ENCODE measurements at regions not wholly inside any gene's neighbourhood (a gene's known extent, or its start where the extent isn't known, plus 50 kb on each side); places are given as distances from the start of the nearest gene placed in this dataset.
A peak's percentile ranks its signal among the peaks of the same experiment; 100 is the strongest.
"Not testable (repeated sequence)": the region's sequence is repeated elsewhere in the genome, so short reads cannot be mapped to it uniquely, and the experiment has no call there.

- no peak for DNase-seq
These were observed 741.4 kb downstream of the TAF11L14 start for GRCh38 chr5:18375641-18376040.

GRCh38 chr5:18378066-18378465, 743.8 kb downstream of the TAF11L14 start:
- DNase-seq, result no peak

GRCh38 chr5:18379189-18379588, 744.9 kb downstream of the TAF11L14 start:
- no peak for DNase-seq

- DNase-seq, result no peak
These were observed 746.6 kb downstream of the TAF11L14 start for GRCh38 chr5:18380729-18381362.

- DNase-seq, result peak; percentile 54
These were observed 759.5 kb downstream of the TAF11L14 start for GRCh38 chr5:18393565-18394442.

GRCh38 chr5:18394443-18394804, 760.2 kb downstream of the TAF11L14 start:
- no peak for DNase-seq

GRCh38 chr5:18395126-18396110, 761.2 kb downstream of the TAF11L14 start:
- no peak for DNase-seq

GRCh38 chr5:18397371-18397770, 763.1 kb downstream of the TAF11L14 start:
- DNase-seq, result no peak

GRCh38 chr5:18397891-18398290, 763.6 kb downstream of the TAF11L14 start:
- DNase-seq, result no peak

- DNase-seq, result not testable (repeated sequence)
These were observed 765.4 kb downstream of the TAF11L14 start for GRCh38 chr5:18399461-18400327.

GRCh38 chr5:18403141-18403540, 768.9 kb downstream of the TAF11L14 start:
- no peak for DNase-seq

- DNase-seq, result no peak
These were observed 769.7 kb downstream of the TAF11L14 start for GRCh38 chr5:18403941-18404438.

- no peak for DNase-seq
These were observed 786.5 kb downstream of the TAF11L14 start for GRCh38 chr5:18420711-18421110.

- DNase-seq, result no peak
These were observed 799.1 kb downstream of the TAF11L14 start for GRCh38 chr5:18433336-18433735.

- DNase-seq, result no peak
These were observed 803.9 kb downstream of the TAF11L14 start for GRCh38 chr5:18438126-18438525.

GRCh38 chr5:18455521-18455920, 821.3 kb downstream of the TAF11L14 start:
- DNase-seq, result no peak

GRCh38 chr5:18457255-18457654, 823.0 kb downstream of the TAF11L14 start:
- no peak for DNase-seq

- no peak for DNase-seq
These were observed 827.5 kb downstream of the TAF11L14 start for GRCh38 chr5:18461766-18462165.

- DNase-seq, result peak; percentile 69
These were observed 831.8 kb downstream of the TAF11L14 start for GRCh38 chr5:18465833-18466681.

- DNase-seq, result no peak
These were observed 832.5 kb downstream of the TAF11L14 start for GRCh38 chr5:18466731-18467130.

- DNase-seq, result not testable (repeated sequence)
These were observed 837.5 kb downstream of the TAF11L14 start for GRCh38 chr5:18471791-18472190.
